Hematopoietic multipotent progenitor cell treated with erythropoietin and hydrocortisone succinate and interleukin-3 and kit ligand, for 15 days (in vitro differentiated cells): ENCODE measurements at regions not wholly inside any gene's neighbourhood (a gene's known extent, or its start where the extent isn't known, plus 50 kb on each side); places are given as distances from the start of the nearest gene placed in this dataset.

Experiments used
- DNase-seq: peaks from one replicate; pipeline ENCODE4 v3.0.0-alpha.2; 2015; ENCODE audit warnings: low spot score

GRCh38 chr9:107169796-107170195, 113.3 kb upstream of the RAD23B start:
- no peak for DNase-seq

GRCh38 chr9:107170801-107171200, 112.3 kb upstream of the RAD23B start:
- no peak for DNase-seq

- DNase-seq = peak; percentile 54
Measured at GRCh38 chr9:107172160-107172978, 110.7 kb upstream of the RAD23B start.

- DNase-seq = no peak
Measured at GRCh38 chr9:107172979-107173347, 110.1 kb upstream of the RAD23B start.

- DNase-seq = no peak
Measured at GRCh38 chr9:107173422-107174180, 109.5 kb upstream of the RAD23B start.

- no peak for DNase-seq
Measured at GRCh38 chr9:107174441-107174840, 108.6 kb upstream of the RAD23B start.

GRCh38 chr9:107175041-107175440, 108.0 kb upstream of the RAD23B start:
- no peak for DNase-seq

GRCh38 chr9:107175816-107176435, 107.2 kb upstream of the RAD23B start:
- no peak for DNase-seq

- DNase-seq = no peak
Measured at GRCh38 chr9:107176436-107177151, 106.5 kb upstream of the RAD23B start.

GRCh38 chr9:107177243-107177839, 105.7 kb upstream of the RAD23B start:
- no peak for DNase-seq

GRCh38 chr9:107177857-107178256, 105.2 kb upstream of the RAD23B start:
- no peak for DNase-seq

GRCh38 chr9:107178293-107178692, 104.8 kb upstream of the RAD23B start:
- DNase-seq = no peak

- DNase-seq = no peak
Measured at GRCh38 chr9:107180206-107180605, 102.9 kb upstream of the RAD23B start.

GRCh38 chr9:107183176-107183575, 99.9 kb upstream of the RAD23B start:
- DNase-seq = no peak

- no peak for DNase-seq
Measured at GRCh38 chr9:107188376-107188775, 94.7 kb upstream of the RAD23B start.

- no peak for DNase-seq
Measured at GRCh38 chr9:107190061-107190935, 92.8 kb upstream of the RAD23B start.

GRCh38 chr9:107190936-107191290, 92.2 kb upstream of the RAD23B start:
- DNase-seq = no peak

- no peak for DNase-seq
Measured at GRCh38 chr9:107193251-107193650, 89.8 kb upstream of the RAD23B start.

GRCh38 chr9:107198718-107199117, 84.4 kb upstream of the RAD23B start:
- no peak for DNase-seq

- no peak for DNase-seq
Measured at GRCh38 chr9:107208121-107208520, 75.0 kb upstream of the RAD23B start.

GRCh38 chr9:107210775-107211174, 72.3 kb upstream of the RAD23B start:
- DNase-seq = no peak
